Dedifferentiated amniotic fluid mesenchymal stem cell (primary cell): ENCODE measurements at regions not wholly inside any gene's neighbourhood (a gene's known extent, or its start where the extent isn't known, plus 50 kb on each side); places are given as distances from the start of the nearest gene placed in this dataset.

ENCODE experiments used
- DNase-seq: peaks from one replicate; pipeline ENCODE4 v3.0.0-alpha.2; 2016; ENCODE audit errors: extremely low spot score

DNA sequence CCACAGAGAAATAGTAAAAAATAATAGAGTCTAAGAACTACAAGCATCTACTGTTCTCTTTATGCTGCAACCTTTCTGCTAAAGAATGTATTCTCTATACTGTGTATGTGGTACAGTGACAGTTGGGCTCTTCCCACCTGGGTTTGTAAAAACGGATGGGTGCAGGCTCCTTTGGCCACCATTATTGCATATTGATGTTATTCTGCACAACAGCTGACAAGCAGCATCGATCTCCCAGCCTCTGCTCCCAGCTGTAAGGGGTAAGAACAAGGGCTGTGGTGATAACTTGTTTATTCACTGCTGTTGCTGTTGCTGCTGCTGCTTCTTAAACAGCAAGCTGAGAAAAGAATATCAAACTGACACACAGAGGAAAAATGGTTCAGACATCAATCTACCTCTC lies 56.1 kb downstream of the KCNRG start:
- DNase-seq, result no peak

DNA sequence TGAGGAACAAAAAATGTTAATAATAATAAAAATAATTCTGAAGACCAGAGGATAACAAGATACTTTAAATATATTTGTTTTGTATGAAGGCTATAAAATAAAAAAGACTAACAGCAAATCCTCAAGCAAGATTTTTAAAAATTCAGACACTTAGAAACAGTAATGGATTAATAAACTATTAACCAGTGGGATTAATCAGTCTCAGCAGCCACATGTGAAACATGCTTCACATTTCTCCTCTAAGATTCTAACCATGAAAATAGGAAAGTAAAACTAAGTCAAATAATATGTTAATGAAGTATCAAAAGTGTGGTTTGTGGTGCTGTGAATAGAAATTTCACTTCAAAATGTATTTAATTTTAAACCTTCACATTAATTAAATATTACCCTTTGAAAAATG lies 57.4 kb downstream of the KCNRG start:
- DNase-seq, result no peak

DNA sequence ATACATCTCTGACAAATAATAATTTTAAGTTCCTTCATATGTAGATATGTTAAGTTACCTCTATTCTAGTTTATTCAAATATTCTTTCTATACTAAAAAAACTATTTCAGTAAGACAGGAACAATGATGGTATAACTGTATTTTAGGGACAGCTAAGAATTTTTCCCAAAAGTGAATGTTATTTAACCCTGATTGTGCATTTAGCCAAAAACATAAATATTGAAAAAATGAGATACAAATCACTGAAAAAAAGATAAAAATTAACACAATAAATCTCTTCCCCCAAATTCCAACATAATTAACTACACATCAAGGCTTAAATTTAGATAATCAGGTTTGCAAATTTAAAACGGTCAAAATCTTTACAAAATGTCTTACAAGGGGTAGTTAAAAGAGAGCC lies 58.1 kb downstream of the KCNRG start:
- no peak for DNase-seq

DNA sequence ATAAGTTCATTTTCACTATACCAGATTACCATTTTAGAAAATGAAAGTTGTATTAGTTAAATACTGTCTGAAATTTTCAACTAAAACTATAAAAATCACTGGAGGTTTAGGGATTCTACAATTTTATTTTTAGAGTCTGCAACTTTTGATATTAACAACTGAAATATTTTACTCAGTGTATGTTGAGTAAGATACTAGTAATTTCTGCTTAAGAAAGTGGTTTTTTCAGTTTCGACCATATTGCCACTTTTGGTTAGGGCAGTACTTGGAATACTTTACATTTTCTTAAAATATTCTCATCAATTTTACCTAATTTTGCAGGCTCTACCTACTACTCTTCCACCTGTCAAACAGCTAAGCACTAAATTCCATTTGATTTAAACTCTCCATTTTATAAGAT lies 59.6 kb downstream of the KCNRG start:
- no peak for DNase-seq

DNA sequence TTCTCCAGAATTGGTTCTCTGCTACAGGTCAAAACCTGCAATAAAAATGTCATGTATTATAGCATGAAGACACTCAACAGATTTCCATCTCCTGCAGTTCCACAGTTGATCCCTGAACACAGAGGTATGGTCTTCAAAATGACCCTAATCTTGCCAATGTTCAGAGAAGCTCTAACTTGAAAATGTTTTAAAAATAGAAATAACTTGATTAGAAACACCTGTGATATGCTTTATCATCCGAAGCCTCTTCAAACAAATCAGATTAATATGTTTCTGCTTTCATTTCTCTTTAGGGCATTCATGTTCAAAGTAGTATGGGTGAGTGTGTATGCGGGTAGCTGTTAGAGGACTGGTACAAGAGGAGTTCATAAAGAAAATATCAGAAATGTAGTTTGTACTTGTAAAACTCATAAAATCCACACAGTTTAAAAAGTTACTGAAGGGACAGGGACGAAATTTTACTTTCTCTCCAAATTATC lies 60.4 kb downstream of the KCNRG start:
- DNase-seq, result no peak

DNA sequence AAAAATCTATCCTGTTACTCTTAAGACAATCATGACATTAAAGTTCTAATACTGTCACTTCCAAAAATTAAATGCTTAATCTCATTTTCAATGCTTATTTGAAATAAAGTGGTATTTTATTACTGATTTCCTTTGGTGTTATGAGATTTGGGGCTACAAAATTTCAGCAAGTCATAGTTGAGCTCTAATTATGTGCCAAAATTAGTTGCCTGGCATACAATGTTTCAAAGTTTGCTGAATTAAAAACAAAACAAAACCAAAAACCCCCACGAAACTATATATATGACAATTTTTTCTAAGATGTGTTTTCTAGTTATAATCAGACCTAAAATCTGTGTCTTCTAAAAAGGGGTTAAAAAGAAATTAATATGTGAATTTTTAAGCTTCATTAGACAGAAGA lies 62.2 kb downstream of the KCNRG start:
- no peak for DNase-seq

DNA sequence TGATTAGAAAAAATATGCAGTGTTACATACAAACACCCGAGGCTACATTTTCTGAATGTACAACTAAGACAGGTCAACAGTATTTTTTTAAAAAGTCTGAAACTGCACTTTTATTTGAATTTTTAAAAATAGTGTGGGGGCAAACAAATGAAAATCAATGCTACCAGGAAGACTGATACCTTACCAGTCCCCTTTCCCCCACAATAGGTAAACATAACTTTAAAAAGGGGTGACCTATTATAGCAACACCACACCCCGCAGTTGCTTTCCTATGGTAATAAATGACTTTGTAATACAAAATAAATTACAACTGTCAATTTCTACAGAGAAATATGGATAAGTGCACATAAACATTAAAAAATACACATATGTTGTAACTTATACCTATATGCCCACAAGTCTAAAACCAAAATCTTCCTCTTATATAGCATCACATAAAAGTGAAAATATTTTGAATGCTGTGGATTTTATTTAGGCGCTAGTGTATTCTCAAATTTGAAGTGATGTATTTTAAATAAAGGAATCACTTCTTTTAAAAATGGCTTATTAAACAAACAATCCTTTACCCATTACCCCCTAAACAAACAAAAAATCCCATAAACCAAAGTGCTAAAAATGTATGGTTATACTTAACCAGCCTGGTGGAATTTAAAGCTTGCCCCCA lies 63.1 kb downstream of the KCNRG start:
- no peak for DNase-seq

DNA sequence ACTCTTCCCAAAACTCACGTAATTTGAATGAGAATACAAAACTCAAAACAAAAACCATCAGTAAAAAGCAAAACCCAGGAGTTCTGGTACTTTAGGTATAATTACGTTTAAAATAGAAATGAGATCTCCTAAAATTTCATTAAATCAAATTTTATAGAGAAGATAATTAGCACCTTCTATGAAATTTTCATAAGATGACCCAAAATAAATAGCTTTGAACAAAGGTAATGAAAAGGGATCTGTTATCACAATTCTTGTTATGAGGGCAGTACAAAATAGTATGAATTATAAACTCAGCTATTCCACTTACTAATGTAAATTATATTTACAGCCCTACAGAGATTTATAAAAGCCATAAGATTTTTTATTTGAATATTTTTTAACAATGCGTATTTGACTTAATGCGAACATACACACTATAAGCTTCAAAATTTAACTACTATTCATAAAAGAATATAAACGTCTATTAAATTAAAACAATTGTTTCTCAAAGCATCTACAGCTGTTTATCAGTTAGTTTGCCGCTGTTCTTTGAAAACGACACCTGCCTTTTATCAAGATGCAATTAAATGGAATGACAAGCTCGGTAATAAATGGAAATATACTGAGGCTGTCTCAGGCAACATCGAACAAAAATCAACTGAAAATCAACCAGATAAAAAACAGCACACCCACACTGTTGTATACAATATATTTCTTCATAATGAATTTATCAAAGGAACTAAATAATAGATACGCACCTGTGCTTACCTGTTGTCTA lies 63.8 kb downstream of the KCNRG start:
- no peak for DNase-seq

DNA sequence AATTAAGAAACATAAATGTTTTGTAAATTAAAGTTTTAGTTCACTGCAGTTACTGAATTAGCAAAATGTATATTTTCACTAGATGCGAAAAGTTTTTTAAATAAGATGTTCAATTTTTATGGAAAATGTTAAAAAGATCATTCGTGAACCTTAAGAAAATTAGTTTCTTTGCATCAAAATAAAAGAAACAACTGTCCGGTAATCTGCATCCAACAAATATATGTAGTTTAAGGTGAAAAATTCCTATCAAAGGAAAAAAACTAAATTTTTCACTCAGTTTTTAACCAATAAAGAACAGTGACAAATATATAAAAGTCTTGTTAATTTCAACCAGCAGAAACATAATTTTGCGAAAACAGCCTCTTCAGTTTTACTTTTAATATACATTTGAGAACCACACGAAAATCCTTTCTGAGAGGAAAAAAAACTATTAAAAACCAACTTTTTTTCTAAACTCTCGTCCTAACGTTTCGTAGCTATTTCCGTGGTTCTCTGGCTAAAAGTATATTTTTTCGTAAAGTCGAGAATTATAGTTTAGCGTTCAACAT lies 64.5 kb downstream of the KCNRG start:
- DNase-seq, result no peak

DNA sequence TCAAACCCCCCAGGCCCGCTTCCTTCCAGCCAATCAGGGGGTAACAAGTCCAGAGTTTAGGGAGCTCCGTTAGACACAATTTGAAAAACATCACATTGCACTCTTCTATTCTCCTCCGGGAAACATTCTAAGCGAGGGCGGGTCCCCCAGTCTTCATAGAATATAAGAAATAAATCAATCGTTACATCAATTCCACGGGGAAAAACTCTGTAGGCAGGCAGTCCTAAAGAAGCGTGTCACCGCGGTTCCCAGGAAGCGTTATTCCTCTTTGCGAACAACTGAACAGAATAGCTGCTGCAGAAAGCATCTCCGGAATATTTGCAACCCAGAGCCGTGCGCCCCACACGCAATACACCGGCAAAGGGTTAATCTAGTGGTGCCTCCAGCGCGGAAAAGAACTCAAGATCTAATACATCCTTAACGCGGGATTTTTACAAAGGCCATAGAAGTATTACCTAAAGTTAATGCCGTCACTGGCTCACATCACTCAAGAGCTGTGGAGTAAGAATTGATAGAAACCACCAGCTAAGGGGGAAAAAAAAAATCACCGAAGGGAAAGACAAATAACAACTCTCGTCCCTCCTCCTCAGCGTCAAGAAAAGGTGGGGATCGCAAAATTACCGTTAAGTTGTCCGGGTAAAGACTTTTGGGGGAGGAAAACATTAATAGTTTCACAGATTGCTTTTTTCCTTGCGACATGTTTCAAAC lies 65.1 kb downstream of the KCNRG start:
- DNase-seq, result no peak

DNA sequence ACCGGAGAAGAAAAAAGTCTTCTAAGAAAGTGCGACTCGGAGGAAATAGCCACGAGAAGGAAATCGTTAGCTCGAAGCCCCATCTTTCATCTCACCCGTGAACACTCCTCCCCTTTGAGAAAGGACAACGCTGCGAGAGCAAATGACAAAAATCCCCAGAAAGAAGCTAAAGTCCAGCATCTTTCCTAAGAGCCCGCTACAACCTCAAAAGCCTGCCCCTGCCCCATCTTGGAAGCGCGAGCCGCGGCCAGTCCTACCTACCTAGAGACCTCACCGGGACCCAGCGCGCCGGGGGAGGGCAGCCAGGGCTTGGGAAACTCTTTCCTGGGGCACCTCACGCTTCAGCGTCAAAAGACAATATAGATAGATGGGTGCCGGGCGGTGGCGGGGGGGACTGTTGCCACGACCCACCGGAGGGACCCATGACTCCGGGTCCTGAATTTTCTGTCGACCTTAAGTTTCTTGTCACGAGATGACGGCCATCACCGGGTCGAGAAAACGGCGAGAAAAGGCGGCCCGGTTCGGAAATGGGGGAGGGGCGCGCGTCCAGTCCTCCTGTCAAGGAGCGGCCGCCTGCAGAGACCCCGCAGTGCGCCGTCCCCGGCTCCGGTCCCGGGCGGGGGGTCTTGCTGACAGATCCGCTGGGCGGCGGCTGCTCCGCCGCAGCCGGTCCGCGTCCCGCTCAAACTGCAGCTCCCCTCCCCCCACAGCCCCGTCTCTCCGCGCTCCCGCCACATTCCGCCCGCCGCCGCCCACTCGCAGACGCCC lies 65.9 kb downstream of the KCNRG start:
- no peak for DNase-seq

DNA sequence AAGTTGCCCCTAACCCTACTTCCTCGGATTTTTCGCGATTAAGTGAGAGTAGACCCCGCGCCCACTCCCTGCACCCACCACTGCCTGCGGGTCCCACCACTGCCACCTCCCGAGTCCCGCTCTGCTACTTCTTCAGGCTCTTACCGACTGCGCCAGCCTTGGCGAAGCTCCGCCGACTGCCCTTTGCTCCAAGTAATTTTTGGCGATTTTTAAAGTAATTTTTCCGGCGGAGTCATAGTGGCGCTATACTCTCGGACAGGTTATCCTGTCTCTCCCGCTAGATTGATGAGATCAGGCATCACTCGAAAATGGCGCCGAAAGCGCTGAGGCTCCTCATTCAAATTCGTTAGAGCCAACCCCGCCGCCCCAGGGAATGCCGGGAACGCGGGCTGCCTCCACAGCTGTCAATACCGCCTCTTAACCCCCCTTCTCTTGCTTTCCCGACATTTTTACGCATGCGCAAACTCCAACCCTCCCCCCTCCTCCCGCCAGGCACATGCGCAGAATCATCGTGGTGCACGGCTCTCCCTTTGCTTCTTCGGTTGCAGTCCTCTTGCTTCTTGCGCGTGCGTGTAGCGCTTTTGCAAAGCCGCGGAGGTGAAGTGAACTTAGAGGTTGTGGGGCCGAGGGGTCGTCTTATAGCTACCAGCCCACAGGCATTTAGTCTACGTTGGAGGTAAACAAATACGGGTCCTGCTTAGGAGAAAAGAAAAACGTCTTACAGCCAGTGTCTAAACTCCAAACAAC lies 66.6 kb downstream of the KCNRG start:
- DNase-seq, result peak; percentile 99

DNA sequence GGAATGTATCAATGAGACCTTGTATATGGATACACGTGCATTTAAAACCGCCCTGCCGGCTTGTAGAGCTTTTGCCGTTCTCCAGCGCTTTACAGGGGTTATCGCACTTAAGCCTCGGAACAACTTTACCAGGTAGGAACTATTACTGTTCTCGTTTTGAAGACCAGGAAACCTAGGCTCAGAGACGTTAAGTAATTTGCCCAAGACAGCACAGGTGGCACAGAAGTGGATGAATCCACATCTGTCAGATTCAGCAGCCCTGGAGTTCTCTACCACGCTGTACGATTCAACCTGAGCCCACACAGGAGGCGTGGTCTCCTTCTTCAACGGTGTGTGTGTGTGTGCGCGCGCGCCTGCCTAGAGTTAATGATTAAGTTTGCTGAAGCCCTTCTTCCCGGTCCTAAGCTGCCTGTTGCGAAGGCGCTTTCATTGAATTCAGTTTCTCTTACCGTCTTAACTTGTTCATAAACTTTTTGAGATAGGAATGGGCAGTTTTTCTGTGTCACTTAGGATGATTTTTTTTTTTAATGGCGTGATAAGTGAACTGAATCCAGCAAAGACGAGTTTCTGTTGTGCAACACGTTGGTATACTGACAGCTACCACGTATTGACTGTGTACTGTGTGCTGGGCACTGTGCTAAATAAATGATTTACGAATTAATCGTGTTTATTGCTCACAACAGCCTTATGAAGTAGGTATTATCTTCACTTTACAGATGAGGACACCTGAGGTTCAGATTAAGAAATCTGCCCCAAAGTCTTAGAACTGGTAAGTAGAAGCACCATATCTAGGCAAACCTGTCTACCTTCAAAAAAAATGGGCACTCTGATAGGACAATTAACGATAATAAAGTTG lies 67.4 kb downstream of the KCNRG start:
- no peak for DNase-seq

DNA sequence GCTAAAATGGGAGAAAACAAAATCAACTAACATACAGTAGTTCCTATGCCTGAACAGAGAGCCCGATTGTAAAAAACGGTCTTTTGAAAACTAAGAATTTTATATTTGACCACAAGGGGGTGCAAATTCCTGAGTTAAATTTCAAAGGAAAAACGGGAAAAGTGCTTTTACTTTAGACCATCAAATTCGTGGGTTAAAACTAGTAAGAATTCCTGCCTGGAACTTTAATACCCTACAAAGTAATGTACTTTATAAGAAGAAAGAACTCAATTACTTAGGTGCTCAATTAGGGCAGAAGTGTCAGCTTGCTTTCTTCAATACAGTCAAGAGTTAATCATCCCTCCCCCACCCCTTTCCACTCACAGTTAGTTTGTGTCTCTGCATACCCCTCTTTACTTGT lies 69.8 kb downstream of the KCNRG start:
- DNase-seq, result peak; percentile 71

DNA sequence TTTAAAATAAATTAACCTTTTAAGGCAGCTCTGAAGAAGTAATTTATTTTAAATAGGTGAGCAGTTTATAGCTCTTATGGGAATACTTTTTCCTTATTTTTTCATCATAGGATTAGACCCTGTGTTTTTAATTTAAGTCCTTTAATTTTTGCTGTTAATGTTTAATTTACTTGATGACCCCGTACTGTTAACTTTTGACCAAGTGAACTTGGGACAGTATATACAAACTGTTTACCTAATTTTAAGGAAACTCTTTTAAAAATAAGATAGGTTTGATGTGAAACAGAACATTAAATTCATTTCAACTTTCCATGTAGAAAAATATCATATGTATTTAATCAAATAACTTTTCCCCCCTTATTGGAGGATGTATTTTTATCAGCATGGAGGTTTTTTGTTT lies 74.4 kb downstream of the KCNRG start:
- DNase-seq, result no peak

DNA sequence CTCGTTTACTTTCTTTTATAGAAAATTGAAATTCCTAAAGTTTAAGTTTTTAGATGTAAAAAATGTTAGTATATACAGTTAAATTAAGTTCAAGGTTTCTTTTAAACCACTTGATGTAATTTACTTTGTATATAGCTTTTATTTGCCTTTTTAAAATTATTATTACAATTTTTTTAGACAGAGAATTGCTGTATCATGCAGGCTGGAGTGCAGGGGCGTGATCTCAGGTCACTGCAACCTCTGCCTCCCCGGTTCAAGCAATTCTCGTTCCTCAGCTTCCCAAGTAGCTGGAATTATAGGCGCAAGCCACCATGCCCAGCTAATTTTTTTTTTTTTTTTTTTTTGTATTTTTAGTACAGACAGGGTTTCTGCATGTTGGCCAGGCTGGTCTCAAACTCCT lies 75.0 kb downstream of the KCNRG start:
- DNase-seq, result no peak

DNA sequence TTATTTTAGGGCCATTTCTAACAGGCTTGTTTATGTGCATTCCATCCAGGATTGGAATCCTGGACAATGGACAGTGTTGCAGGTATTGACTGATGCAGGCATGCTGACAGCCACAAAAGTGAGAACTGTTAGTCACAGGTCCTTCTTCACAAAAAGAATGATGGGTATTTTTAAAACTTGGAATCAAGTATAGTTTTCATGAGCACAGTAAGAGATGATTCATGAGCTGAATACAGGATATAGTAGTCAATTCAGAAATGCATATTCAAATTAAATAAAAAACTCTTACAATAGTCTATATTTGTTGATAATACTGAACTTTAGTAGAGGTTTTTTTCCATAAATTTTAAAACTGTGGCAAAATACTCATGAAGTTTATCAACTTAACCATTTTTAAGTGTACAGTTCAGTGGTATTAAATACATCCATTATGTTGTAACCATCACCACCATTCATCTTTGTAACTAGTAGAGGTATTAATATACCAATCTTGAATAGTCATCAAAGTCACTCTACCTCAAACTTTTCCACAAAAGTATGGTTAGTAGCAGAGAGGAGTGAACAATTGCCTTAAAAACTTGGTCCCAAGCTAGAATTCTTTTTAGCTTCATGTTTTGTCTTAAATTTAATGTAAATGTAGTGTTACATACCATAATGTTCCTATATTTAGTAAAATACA lies 79.5 kb downstream of the KCNRG start:
- DNase-seq, result no peak

DNA sequence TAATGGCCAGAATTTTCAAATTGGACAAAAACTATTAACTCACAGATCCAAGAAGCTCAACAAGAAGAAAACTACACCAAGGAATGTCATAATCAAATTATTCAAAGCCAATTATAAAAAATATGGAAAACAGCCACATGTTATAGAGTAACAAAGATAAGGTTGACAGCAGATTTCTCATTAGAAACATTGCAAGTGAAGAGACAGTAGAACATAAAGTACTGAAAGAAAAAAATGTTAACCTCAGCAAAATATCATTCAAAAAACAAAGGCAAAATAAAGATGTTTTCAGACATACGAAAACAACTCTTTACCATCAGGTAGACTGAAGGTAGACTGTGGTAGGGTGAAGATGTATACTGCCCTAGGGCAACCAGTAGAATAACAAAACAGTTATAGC lies 83.4 kb downstream of the KCNRG start:
- no peak for DNase-seq

DNA sequence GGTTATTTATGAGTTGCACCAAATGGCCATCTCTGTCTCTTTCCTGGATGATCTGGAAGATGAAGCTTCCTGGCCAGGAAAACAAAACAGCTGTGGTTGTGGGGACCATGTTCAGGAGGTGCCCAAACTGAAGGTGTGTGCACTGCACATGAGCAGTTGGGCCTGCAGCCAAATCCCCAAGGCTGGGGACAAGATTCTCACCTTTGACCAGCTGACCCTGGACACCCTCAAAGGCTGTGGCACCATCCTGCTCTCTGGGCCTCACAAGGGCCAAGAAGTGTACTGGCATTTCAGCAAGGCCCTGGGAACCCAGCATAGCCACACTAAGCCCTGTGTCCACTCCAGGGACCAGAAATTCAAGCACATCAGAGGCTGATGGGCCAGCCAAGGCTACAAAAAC lies 84.2 kb downstream of the KCNRG start:
- no peak for DNase-seq

DNA sequence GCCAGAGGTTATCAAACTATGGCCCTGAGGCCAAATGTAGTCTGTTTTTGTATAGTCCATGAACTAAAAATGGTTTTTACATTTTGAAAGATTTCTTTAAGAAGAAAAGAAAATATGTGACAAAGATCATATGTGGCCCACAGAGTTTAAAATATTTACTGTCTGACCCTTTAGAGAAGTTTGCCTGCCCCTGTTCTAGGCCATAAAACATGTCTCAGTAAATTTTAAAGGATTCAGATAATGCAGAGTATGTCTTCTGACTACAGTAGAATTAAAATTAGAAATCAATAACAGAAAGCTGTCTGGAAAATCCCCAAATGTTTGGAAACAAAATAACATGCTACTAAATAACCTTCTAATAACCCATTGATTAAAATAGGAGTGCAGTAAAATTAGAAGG lies 86.3 kb downstream of the KCNRG start:
- no peak for DNase-seq
